GM12878 (cell line): ENCODE measurements at regions not wholly inside any gene's neighbourhood (a gene's known extent, or its start where the extent isn't known, plus 50 kb on each side); places are given as distances from the start of the nearest gene placed in this dataset.

ENCODE experiments used
- ATAC-seq: fragments of 200-7000 bp; cut with Tn5 transposase; 3 replicates; pipeline ENCODE4 v1.9.1; 2020; ENCODE audit warnings: mild to moderate bottlenecking, moderate library complexity
- BruUV-seq: library from RNA; stranded (reverse); fragments of 400-500 nt; replicated peaks from 2 replicates; lab custom pipeline; 2021; lab: Mats Ljungman, UMichigan
- CTCF ChIA-PET: fragments of 300-600 bp; sonication (Branson Sonifier 250); formaldehyde crosslinking; extraction: SDS; loops from one replicate; lab custom pipeline; 2021; ENCODE audit warnings: inconsistent platforms; lab: Yijun Ruan, JAX
- POLR2A ChIA-PET: fragments of 350-600 bp; formaldehyde crosslinking; extraction: SDS; loops from one replicate; lab custom pipeline; 2021; ENCODE audit warnings: inconsistent platforms; lab: Charles Lee
- RAD21 ChIA-PET: fragments of 300-600 bp; sonication (Branson Sonifier 250); formaldehyde crosslinking; loops from one replicate; lab custom pipeline; 2023; ENCODE audit warnings: antibody characterized with exemption; ENCODE audit not compliant: unreplicated experiment; lab: Charles Lee
- SMC1A ChIA-PET: fragments of 300-600 bp; sonication (Branson Sonifier 250); formaldehyde crosslinking; loops from one replicate; lab custom pipeline; 2023; ENCODE audit not compliant: unreplicated experiment, uncharacterized antibody; lab: Charles Lee
- DNase-seq: peaks from one replicate; pipeline ENCODE4 v3.0.0-alpha.2; 2011; ENCODE audit warnings: low read depth, low spot score
- FAIRE-seq: peaks from 3 replicates; lab custom pipeline; 2011; peaks lifted over from hg19 to GRCh38; lab: Jason Lieb, UNC
- H2AFZ ChIP-seq: 2 replicates; pipeline ENCODE4 v1.6.0; 2011; ENCODE audit warnings: low read depth, low read length, control low read depth; ENCODE audit not compliant: control insufficient read depth
- H3K27ac ChIP-seq: 2 replicates; pipeline ENCODE4 v1.5.1; 2011; ENCODE audit warnings: control low read depth; ENCODE audit not compliant: control insufficient read depth, insufficient read depth
- H3K27me3 ChIP-seq, 2 experiments: replicated peaks in 1 of 2; 2 replicates each; pipeline versions ENCODE4 v1.6.0 to v1.6.1; 2011; ENCODE audit warnings: low read length in 1 of 2; ENCODE audit not compliant: control insufficient read depth in 2 of 2, insufficient read depth in 2 of 2
- H3K36me3 ChIP-seq, 2 experiments: 2 replicates each; pipeline ENCODE4 v1.5.1; 2011; ENCODE audit warnings: low read length in 1 of 2; ENCODE audit not compliant: control insufficient read depth in 2 of 2, insufficient read depth in 2 of 2
- H3K4me1 ChIP-seq: 2 replicates; pipeline ENCODE4 v1.6.1; 2011; ENCODE audit warnings: mild to moderate bottlenecking, low read length, moderate library complexity, mixed read lengths; ENCODE audit not compliant: control insufficient read depth, insufficient read depth
- H3K4me2 ChIP-seq: 2 replicates; pipeline ENCODE4 v1.6.0; 2011; ENCODE audit warnings: control low read depth; ENCODE audit not compliant: control insufficient read depth, insufficient read depth
- H3K4me3 ChIP-seq: fragments of 200-600 bp; sonication (generic); 2 replicates; pipeline ENCODE4 v1.5.1; 2016
- H3K79me2 ChIP-seq: 2 replicates; pipeline ENCODE4 v1.6.0; 2011; ENCODE audit warnings: low read length; ENCODE audit not compliant: control insufficient read depth, insufficient read depth
- H3K9ac ChIP-seq: 2 replicates; pipeline ENCODE4 v1.8.0; 2011; ENCODE audit warnings: low read length, control low read depth, mixed read lengths; ENCODE audit not compliant: control insufficient read depth, insufficient read depth
- H3K9me3 ChIP-seq: replicated peaks from 3 replicates; pipeline ENCODE4 v1.5.1; 2011; ENCODE audit warnings: mild to moderate bottlenecking, low read length; ENCODE audit not compliant: control insufficient read depth, insufficient read depth
- H4K20me1 ChIP-seq: 2 replicates; pipeline ENCODE4 v1.6.0; 2011; ENCODE audit not compliant: control insufficient read depth, insufficient read depth
- IKZF2 ChIP-seq, 2 experiments: fragments of 450-650 bp; IDR thresholded peaks; 2 replicates each; pipeline ENCODE4 v1.6.1; 2017; ENCODE audit warnings: mild to moderate bottlenecking in 2 of 2, moderate library complexity in 2 of 2
- KLF5 ChIP-seq: fragments of 450-650 bp; IDR thresholded peaks from 2 replicates; pipeline ENCODE4 v1.6.1; 2014; ENCODE audit warnings: mild to moderate bottlenecking; ENCODE audit not compliant: partially characterized antibody
- MXI1 ChIP-seq: fragments of 150-350 bp; IDR thresholded peaks from 2 replicates; pipeline ENCODE4 v1.6.1; 2011; ENCODE audit warnings: low read depth, mild to moderate bottlenecking, inconsistent platforms, low read length, improper control_type of control experiment
- RB1 ChIP-seq: fragments of 450-650 bp; formaldehyde crosslinking; IDR thresholded peaks from 2 replicates; pipeline ENCODE4 v1.6.1; 2017; ENCODE audit warnings: mild to moderate bottlenecking, borderline replicate concordance
- SMAD5 ChIP-seq: IDR thresholded peaks from 2 replicates; pipeline ENCODE4 v1.6.1; 2016; ENCODE audit warnings: antibody characterized with exemption, low read depth
- SPI1 ChIP-seq: IDR thresholded peaks from 2 replicates; pipeline ENCODE4 v1.6.1; 2011; ENCODE audit warnings: low read depth, mild to moderate bottlenecking, low read length, moderate library complexity, borderline replicate concordance; ENCODE audit not compliant: insufficient read depth
- SREBF1 ChIP-seq: IDR thresholded peaks from 2 replicates; pipeline ENCODE4 v1.6.1; 2012; ENCODE audit warnings: mild to moderate bottlenecking, low read length
- STAT3 ChIP-seq: IDR thresholded peaks from 2 replicates; pipeline ENCODE4 v1.6.1; 2011; ENCODE audit warnings: low read depth, low read length, improper control_type of control experiment
- ZNF384 ChIP-seq: IDR thresholded peaks from 2 replicates; pipeline ENCODE4 v1.6.1; 2012; ENCODE audit warnings: low read depth, mild to moderate bottlenecking, low read length, improper control_type of control experiment, borderline replicate concordance
- WGBS: methylation state at CpG from one replicate; pipeline ENCODE4 v1.1.6; 2016; ENCODE audit warnings: low lambda C conversion rate; ENCODE audit not compliant: insufficient replicate concordance, insufficient coverage; ENCODE audit errors: missing lambda C conversion rate; 5-methylcytosine and 5-hydroxymethylcytosine counted together
- in situ Hi-C: fragments of 300-500 bp; cut with MboI; formaldehyde crosslinking; loops from 9 replicates; pipeline ENCODE4 v1.14.3; 2018; ENCODE audit warnings: mixed read lengths
- intact Hi-C: fragments of 100-400 bp; cut with micrococcal nuclease; formaldehyde crosslinking; loops from one replicate; pipeline ENCODE4 v1.14.2; 2022; ENCODE audit not compliant: unreplicated experiment
- TF ChIP-seq, protein P1 (sequence below): fragments of 450-650 bp; conservative IDR thresholded peaks from 2 replicates; pipeline ENCODE4 v1.6.1; 2017; ENCODE audit warnings: mild to moderate bottlenecking, moderate library complexity
- TF ChIP-seq, protein P2 (sequence below): IDR thresholded peaks from 2 replicates; pipeline ENCODE4 v1.6.1; 2011; ENCODE audit warnings: borderline replicate concordance, low read depth, mild to moderate bottlenecking, moderate library complexity, mixed read lengths, low read length; ENCODE audit not compliant: insufficient read depth; ENCODE audit errors: extremely low read length
- TF ChIP-seq, protein P3 (sequence below): fragments of 450-650 bp; IDR thresholded peaks from 2 replicates; pipeline ENCODE4 v1.6.1; 2016; ENCODE audit warnings: mild to moderate bottlenecking

DNA sequence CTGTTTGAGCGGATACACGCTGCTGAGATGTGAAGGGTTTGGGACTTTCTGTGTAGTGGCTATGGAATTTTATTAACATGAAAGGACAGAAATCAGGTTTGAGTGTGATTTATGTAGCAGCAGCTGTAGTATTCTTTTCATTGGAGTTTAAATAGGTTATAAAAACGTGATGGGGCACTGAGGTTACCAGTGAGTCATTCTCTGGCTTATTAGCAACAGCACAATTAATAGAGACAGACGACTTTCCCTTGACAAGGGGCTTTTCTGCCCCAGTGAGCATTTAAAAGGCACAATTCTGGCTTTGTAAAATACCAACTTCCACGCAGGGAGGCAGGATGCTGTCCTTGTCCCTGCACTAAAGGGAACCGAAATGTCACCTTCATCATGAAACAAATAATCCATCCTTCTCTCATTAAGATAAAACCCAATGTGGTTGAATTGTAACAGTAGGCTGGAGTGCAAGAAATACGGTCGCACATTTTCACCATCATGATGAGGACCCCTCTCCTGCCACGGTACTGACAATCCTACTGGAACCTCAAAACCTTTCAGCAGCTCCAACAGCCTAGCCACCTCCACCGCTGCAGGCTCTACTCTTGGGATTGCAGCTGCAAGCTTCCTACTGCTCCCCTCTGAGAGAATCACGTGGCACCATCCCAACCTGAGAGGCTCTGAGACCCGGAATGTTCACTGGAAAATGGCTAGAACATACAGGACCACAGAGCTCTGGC, 293.9 kb downstream of the IRX1 start (continued):
- TF ChIP-seq, protein P1, sequence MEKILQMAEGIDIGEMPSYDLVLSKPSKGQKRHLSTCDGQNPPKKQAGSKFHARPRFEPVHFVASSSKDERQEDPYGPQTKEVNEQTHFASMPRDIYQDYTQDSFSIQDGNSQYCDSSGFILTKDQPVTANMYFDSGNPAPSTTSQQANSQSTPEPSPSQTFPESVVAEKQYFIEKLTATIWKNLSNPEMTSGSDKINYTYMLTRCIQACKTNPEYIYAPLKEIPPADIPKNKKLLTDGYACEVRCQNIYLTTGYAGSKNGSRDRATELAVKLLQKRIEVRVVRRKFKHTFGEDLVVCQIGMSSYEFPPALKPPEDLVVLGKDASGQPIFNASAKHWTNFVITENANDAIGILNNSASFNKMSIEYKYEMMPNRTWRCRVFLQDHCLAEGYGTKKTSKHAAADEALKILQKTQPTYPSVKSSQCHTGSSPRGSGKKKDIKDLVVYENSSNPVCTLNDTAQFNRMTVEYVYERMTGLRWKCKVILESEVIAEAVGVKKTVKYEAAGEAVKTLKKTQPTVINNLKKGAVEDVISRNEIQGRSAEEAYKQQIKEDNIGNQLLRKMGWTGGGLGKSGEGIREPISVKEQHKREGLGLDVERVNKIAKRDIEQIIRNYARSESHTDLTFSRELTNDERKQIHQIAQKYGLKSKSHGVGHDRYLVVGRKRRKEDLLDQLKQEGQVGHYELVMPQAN, result no peak
- TF ChIP-seq, protein P2, sequence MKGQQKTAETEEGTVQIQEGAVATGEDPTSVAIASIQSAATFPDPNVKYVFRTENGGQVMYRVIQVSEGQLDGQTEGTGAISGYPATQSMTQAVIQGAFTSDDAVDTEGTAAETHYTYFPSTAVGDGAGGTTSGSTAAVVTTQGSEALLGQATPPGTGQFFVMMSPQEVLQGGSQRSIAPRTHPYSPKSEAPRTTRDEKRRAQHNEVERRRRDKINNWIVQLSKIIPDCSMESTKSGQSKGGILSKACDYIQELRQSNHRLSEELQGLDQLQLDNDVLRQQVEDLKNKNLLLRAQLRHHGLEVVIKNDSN, result no peak
- TF ChIP-seq SMAD5, result no peak
- no peak for TF ChIP-seq ZNF384
- TF ChIP-seq IKZF2 (IDR thresholded peaks at IDR 0.05), result no peak
- TF ChIP-seq, protein P3, sequence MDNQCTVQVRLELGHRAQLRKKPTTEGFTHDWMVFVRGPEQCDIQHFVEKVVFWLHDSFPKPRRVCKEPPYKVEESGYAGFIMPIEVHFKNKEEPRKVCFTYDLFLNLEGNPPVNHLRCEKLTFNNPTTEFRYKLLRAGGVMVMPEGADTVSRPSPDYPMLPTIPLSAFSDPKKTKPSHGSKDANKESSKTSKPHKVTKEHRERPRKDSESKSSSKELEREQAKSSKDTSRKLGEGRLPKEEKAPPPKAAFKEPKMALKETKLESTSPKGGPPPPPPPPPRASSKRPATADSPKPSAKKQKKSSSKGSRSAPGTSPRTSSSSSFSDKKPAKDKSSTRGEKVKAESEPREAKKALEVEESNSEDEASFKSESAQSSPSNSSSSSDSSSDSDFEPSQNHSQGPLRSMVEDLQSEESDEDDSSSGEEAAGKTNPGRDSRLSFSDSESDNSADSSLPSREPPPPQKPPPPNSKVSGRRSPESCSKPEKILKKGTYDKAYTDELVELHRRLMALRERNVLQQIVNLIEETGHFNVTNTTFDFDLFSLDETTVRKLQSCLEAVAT, result no peak
- no peak for TF ChIP-seq SREBF1
- TF ChIP-seq, all 136 proteins: peak for 0

DNA sequence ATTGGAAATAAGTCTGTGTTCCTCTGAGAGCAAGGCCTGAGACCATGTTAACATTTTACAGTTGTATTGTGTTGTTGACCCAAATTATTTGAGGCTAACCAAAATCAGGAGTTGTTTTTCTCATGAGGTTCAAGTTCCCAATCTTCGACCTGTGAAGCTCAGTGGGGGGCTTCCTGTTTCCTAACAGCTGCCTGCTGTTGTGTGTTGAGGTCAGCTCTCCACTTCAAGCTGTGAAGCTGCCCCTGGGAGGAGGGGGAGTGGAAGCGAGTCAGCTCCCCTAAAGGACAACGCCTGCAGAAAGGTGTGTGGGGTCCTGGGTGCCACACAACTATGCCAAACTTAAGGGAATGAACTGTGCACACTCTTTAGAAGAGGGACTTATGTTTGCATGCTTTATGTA, 295.5 kb downstream of the IRX1 start:
- 0% methylated on average over 2 of the region's 3 CpGs for WGBS
- BruUV-seq, result no TSS peak

More for the DNA sequence above, 295.5 kb downstream of the IRX1 start:
- Histone ChIP-seq H3K4me1 (no peaks in the 10 kb centered on the region), H2AFZ (no peak overlapping the region), H3K36me3 (no peaks in the 10 kb centered on the region), H4K20me1 (no peaks in the 10 kb centered on the region), H3K79me2 (no peaks in the 10 kb centered on the region), H3K27me3 (no peaks in the 10 kb centered on the region), H3K9me3 (no peaks in the 10 kb centered on the region; the same call in 2 of the 3 replicates), H3K27ac (no peak overlapping the region), H3K9ac (no peak overlapping the region), H3K4me3 (no peak overlapping the region), H3K4me2 (no peak overlapping the region)
- RAD21 ChIA-PET, result no interaction called here
- TF ChIP-seq STAT3 (no peak), MXI1 (no peak), RB1 (no peak), KLF5 (no peak), SPI1 (no peak)
- in situ Hi-C loops, result no loop called here
- POLR2A ChIA-PET, result no interaction called here
- SMC1A ChIA-PET, result interaction anchor here (1.1 kb wide), 1 partner anchor 15 kb away, joined by 3 read pairs; no protein-coding TSS in a partner anchor
- intact Hi-C loops, result no loop called here
- ATAC-seq, result no peak
- DNase-seq, result no peak
- no peak for FAIRE-seq
- CTCF ChIA-PET, result no interaction called here
